GM06990 (cell line): ENCODE measurements at regions not wholly inside any gene's neighbourhood (a gene's known extent, or its start where the extent isn't known, plus 50 kb on each side); places are given as distances from the start of the nearest gene placed in this dataset.

Experiments
- DNase-seq: peaks from one replicate; pipeline ENCODE4 v3.0.0-alpha.2; 2011; ENCODE audit not compliant: insufficient read length; ENCODE audit errors: extremely low read depth
- H3K27me3 ChIP-seq: replicated peaks from 2 replicates; pipeline ENCODE4 v1.6.0; 2011; ENCODE audit warnings: low read length; ENCODE audit not compliant: control insufficient read depth, insufficient read depth
- H3K36me3 ChIP-seq: 2 replicates; pipeline ENCODE4 v1.5.1; 2011; ENCODE audit warnings: low read length; ENCODE audit not compliant: control insufficient read depth, insufficient read depth
- H3K4me3 ChIP-seq: replicated peaks from 2 replicates; pipeline ENCODE4 v1.5.1; 2011; ENCODE audit warnings: low read depth, mild to moderate bottlenecking, control low read depth, low read length
- TF ChIP-seq, protein P1 (sequence below): IDR thresholded peaks from 2 replicates; pipeline ENCODE4 v1.5.1; 2011; ENCODE audit warnings: low read length, control low read depth, mild to moderate bottlenecking, inconsistent platforms; ENCODE audit not compliant: insufficient read depth, poor library complexity, severe bottlenecking

DNA sequence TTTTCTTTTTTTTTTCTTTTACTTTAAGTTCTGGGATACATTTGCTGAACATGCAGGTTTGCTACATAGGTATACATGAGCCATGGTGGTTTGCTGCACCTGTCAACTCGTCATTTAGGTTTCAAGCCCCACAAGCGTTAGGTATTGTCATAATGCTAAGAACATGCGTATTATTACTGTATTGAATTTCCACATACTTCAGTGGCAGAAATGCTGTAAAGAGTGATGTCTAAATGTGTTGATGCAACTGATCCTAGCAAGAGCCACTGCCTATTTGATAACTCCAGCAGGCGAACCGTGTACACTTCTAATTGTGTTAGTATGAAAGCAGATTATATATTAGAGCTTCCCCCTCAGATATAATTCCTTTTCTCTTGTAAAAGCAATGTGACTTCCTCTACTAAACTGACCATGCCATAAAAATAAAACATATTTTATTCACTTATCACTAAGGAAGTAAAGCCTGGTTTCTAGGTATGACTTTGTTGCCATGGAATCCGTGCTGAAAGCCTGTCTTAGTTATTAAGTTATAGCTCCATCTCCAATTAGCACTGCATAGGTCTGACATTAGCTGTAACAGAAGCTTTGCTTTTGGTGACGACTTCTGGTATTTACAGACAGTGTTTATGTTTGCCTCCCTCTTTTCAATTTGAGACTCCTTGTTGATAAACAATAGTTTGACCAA is 280.0 kb downstream of the GALR1 start:
- Histone ChIP-seq H3K4me3 (no peak overlapping the region), H3K27me3 (no peaks in the 10 kb centered on the region), H3K36me3 (no peaks in the 10 kb centered on the region)
- TF ChIP-seq, protein P1, sequence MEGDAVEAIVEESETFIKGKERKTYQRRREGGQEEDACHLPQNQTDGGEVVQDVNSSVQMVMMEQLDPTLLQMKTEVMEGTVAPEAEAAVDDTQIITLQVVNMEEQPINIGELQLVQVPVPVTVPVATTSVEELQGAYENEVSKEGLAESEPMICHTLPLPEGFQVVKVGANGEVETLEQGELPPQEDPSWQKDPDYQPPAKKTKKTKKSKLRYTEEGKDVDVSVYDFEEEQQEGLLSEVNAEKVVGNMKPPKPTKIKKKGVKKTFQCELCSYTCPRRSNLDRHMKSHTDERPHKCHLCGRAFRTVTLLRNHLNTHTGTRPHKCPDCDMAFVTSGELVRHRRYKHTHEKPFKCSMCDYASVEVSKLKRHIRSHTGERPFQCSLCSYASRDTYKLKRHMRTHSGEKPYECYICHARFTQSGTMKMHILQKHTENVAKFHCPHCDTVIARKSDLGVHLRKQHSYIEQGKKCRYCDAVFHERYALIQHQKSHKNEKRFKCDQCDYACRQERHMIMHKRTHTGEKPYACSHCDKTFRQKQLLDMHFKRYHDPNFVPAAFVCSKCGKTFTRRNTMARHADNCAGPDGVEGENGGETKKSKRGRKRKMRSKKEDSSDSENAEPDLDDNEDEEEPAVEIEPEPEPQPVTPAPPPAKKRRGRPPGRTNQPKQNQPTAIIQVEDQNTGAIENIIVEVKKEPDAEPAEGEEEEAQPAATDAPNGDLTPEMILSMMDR = no peak
- no peak for DNase-seq

DNA sequence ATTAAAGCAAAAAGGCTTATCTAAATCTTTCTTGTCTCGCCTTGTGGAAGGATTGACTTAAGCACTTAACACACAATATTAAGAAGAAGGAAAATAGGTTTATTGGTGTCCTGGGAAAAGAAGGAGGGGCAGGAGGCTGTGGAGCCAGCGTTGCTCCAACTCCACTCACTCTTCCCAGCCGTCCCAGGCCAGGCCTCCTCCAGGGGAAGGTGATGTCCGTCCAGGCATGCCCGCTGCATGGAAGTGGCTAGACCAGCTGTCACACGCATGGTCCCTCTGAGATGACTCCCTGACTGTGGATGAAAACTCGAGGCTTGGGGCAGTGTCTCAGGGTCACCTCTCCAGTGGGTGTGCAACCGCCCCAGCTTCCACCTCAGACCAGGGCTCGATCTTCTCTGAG is 281.1 kb downstream of the GALR1 start:
- Histone ChIP-seq H3K4me3 (no peak overlapping the region), H3K27me3 (no peaks in the 10 kb centered on the region), H3K36me3 (no peaks in the 10 kb centered on the region)
- TF ChIP-seq, protein P1 = no peak
- DNase-seq = no peak

DNA sequence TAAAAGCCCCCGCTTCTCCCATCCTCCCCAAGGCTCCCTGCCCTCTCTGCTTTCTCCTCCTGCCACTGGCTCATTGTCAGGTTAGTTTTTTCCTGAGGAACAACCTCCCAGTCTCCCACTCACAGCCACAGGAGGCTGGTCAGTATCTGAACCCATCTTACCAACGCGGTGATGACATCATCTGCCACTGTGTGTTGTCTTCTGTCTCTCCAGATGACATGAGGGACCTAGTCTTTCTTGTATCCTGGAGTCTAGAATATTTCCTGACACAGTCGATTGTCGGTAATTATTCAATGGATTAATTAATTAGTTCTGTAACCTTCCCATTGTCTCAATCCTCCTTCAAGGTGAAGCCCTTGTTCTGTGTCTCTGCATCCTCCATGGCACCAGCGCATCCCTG is 290.2 kb downstream of the GALR1 start:
- no peaks in the 10 kb centered on the region for H3K36me3 ChIP-seq
- H3K4me3 ChIP-seq = no peak overlapping the region
- H3K27me3 ChIP-seq = no peaks in the 10 kb centered on the region
- TF ChIP-seq, protein P1 = no peak
- no peak for DNase-seq

DNA sequence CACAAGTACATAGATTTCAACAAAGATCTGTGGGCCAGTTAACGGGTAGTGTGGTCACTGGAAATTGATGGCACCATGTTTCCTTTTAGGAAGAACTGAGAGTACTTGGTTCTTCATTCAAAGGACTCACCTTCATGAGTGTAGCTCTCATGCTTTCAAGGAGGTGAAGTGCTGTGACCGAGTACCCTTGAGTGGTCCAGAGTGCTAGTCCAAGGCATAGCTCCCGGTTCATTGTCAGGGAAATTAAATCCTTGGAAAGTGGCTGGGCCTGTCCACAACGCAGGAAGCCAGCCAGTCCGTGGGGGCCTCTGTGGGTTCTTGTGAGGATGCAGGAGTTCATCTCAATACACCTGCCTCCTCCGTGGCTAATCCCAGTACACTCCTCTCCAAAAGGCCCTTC is 295.1 kb downstream of the GALR1 start:
- TF ChIP-seq, protein P1 = no peak
- H3K36me3 ChIP-seq = no peaks in the 10 kb centered on the region
- DNase-seq = no peak
- H3K4me3 ChIP-seq = no peak overlapping the region
- H3K27me3 ChIP-seq = no peaks in the 10 kb centered on the region

DNA sequence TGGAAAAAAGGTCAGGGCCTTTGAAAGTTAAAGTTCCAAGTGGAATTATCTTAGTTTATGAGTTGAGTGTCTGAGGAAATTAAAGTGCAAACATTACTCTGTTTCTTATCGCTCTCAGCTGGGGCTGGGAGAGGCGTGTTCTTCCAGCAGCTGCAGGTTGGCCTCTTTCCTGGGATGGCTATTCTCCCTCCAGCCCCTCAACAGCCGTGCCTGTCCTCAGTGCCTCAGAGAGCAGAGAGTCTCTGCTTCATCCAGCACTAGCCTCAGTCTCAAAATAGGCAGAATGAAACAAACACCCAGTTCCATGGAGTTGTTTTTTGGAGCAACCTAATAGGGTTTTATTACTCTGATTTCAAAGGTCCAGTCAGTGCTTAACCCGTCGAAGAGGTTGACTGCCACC is 298.1 kb downstream of the GALR1 start:
- no peak for DNase-seq
- Histone ChIP-seq H3K4me3 (no peak overlapping the region), H3K36me3 (no peaks in the 10 kb centered on the region), H3K27me3 (no peaks in the 10 kb centered on the region)
- TF ChIP-seq, protein P1 = no peak
